Hematopoietic multipotent progenitor cell treated with erythropoietin and hydrocortisone succinate and interleukin-3 and kit ligand, for 17 days (in vitro differentiated cells): ENCODE measurements at regions not wholly inside any gene's neighbourhood (a gene's known extent, or its start where the extent isn't known, plus 50 kb on each side); places are given as distances from the start of the nearest gene placed in this dataset.
"Not testable (repeated sequence)": the region's sequence is repeated elsewhere in the genome, so short reads cannot be mapped to it uniquely, and the experiment has no call there.

Source experiments
- DNase-seq: peaks from one replicate; pipeline ENCODE4 v3.0.0-alpha.2; 2015; ENCODE audit warnings: low spot score

- DNase-seq, result not testable (repeated sequence)
Observed at GRCh38 chr14:105752420-105752819, 226.0 kb downstream of the TMEM121 start.

DNA sequence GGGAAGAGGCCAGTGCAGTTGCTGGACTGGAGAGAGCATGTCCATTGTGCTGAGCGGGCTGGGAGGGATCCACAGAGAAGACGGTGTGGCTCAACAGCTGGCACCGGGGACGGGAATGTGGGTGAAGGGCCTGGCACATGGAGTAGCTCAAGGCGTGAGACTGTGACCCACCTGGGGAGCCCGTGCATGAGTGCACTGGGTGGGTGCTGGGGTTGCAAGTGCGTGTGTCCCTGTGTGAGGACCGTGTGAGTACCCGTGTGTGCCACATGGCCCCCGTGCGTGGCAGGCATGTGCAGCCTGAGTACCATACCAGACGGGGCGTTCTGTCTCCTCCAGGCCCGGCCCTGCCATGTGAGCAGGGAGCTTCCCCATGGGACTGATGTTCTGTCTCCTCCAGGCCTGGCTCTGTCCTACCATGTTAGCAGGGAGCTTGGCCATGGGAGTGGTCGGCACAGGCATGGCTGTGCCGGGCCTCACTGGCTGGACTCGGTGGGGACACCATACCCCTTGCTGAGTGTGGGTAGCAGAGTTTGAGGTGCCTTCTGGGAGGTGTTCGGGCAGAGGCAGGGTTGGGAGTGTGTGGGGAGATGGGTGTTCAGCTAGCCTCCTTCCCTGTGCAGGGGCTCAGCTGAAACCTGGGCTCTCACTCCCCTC lies 234.4 kb downstream of the TMEM121 start:
- DNase-seq, result no peak

DNA sequence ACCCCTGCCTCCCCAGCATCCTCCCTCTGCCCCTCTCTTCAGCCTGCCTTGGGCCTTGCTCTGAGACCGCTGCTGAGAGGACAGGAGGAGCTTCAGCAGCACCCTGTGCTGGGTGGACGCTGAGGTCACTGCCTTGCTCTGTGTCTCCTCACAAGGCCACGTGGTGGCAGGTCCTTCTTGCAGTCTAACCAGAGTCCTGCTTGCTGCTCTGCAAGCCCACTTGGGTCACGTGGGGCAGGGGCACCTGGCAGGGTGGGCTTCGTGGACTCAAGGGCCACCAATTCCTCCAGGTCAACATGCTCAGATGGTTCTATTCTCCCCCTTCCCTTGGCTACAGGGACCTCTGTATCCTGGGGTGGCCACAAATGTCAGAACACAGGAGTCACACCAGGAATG lies 235.0 kb downstream of the TMEM121 start:
- not testable (repeated sequence) for DNase-seq

GRCh38 chr14:105761842-105762241 lies 235.5 kb downstream of the TMEM121 start:
- DNase-seq, result no peak

- not testable (repeated sequence) for DNase-seq
Observed at GRCh38 chr14:105762262-105762661, 235.9 kb downstream of the TMEM121 start.

DNA sequence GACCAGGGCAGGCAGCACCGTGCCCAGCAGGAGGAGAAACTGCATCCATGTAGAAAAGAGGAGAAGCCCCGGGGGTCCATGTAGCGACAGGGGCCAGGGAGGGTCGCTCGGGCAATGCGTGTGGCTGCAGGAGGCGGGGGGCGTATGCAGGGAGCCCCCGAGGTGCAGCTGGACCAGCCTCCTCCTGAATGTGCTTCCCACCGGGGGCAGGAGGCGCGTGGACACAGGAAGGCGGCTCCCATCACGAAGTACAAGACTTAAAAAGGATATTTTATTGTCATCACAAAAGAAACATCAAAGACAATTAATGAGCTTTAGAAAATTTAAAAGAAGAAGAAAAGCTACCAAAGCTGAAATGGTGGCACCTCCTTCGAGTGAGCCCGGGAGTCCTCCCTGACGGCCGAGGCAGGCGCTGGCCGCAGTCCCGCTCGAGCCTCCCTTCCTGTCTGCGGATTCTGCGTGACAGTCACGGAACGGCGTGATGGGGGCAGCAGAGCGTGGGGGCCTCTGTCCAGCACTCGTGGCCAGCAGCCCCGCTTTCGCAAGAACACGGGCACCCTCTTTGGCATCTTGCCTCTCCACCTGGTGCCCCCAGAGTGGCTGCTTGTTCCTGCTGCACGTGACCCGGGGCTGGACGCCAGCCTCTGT lies 238.0 kb downstream of the TMEM121 start:
- DNase-seq, result not testable (repeated sequence)

DNA sequence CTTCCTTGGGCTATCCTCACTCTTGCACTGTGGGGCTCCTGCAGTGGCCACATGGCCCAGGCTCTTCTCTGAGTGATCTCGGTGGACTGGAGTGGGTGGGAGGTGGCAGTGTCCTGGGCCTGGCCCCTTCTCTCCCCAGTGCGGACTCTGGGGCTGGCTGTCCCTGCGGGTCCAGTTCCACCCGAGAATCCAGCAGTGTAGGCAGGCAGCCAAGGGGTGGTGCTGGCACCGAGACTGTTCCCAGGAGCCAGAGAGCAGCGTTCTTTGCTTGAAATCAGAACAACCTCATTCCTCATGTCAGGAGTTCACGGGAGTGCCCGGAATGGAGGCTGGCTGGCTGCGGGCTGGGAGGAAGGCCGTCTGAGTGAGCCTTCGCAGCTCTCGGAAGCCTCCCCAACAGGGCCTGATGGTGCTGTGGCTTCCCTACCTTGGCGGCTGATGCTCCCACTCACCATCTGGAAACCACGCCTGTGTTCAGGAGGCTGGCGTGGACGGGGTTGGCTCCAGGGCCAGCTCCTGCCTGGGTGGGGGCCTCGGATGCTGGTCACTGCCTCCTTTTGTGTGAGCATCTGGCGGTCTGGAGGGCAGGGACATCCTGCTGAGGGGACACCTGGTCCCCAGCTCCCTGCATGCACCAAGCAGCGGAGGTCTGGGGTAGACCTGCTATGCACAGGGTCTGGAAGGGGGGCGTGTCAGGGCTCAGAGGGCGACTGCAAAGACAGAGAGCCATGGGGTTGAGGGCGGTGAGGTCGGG lies 238.9 kb downstream of the TMEM121 start:
- not testable (repeated sequence) for DNase-seq

DNA sequence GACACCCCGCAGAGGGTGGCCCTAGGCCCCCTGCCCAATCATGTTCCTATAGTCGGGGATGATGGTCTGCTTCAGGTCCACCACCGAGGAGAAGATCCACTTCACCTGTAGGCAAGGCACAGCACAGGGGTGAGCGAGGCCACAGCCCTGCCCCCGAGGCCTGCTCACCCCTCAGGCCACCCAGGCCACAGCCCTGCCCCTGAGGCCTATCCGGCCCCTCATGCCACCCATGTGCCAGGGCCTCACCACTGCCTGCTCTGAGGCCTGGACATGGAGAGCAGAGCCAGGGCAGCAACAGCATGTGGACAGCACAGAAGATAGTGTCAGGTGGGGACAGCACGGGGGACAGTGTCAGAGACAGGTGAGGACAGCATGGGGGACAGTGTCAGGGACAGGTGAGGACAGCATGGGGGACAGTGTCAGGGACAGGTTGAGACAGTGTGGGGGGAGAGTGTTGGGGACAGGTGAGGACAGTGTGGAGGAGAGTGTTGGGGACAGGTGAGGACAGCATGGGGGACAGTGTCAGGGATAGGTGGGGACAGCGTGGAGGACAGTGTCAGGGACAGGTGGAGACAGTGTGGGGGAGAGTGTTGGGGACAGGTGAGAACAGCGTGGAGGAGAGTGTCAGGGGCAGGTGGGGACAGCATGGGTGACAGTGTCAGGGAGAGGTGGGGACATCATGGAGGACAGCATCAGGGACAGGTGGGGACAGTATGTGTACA lies 239.7 kb downstream of the TMEM121 start:
- DNase-seq, result no peak

DNA sequence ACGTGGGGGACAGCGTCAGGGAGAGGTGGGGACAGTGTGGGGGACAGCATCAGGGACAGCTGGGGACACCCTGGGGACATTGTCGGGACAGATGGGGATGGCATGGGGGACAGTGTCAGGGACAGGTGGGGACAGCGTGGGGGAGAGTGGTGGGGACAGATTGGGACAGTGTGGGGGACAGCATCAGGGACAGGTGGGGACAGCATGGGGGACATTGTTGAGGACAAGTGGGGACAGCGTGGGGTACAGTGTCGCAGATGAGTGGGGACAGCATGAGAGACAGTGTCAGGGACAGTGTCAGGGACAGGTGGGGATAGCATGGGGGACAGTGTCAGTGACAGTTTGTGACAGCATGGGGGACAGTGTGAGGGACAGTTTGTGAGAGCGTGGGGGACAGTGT lies 240.9 kb downstream of the TMEM121 start:
- DNase-seq, result no peak

- DNase-seq, result not testable (repeated sequence)
Observed at GRCh38 chr14:105768039-105768438, 241.7 kb downstream of the TMEM121 start.

DNA sequence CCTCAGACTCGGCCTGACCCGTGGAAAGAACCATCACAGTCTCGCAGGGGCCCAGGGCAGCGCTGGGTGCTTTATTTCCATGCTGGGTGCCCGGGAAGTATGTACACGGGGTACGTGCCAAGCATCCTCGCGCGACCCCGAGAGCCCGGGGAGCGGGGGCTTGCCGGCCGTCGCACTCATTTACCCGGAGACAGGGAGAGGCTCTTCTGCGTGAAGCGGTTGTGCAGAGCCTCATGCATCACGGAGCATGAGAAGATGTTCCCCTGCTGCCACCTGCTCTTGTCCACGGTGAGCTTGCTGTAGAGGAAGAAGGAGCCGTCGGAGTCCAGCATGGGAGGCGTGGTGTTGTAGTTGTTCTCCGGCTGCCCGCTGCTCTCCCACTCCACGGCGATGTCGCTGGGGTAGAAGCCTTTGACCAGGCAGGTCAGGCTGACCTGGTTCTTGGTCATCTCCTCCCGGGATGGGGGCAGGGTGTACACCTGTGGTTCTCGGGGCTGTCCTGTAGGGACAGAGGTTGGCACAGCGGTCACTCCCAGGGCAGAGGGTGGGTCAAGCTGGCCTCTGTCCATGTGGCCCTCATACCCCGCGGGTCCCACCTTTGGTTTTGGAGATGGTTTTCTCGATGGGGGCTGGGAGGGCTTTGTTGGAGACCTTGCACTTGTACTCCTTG lies 242.8 kb downstream of the TMEM121 start:
- DNase-seq, result not testable (repeated sequence)

DNA sequence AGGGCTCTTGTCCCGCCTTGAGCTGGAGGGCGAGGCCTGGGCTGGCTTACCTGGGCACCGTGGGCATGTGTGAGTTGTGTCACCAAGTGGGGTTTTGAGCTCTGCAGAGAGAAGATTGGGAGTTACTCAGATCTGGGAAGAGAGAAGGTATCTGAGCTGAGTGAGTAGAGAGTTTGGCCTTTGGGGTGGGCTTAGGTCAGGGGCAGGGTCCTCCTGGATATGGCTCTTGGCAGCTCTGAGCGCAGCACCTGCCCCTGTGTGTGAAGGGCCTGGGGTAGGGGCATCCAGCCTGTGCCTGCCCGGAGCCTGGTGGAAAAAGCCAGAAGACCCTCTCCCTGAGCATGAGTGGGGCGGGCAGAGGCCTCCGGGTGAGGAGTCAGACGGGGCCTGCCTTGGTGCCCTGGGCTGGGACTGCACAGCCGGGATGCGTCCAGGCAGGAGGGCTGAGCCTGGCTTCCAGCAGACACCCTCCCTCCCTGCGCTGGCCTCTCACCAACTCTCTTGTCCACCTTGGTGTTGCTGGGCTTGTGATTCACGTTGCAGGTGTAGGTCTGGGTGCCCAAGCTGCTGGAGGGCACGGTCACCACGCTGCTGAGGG lies 244.3 kb downstream of the TMEM121 start:
- DNase-seq, result not testable (repeated sequence)

DNA sequence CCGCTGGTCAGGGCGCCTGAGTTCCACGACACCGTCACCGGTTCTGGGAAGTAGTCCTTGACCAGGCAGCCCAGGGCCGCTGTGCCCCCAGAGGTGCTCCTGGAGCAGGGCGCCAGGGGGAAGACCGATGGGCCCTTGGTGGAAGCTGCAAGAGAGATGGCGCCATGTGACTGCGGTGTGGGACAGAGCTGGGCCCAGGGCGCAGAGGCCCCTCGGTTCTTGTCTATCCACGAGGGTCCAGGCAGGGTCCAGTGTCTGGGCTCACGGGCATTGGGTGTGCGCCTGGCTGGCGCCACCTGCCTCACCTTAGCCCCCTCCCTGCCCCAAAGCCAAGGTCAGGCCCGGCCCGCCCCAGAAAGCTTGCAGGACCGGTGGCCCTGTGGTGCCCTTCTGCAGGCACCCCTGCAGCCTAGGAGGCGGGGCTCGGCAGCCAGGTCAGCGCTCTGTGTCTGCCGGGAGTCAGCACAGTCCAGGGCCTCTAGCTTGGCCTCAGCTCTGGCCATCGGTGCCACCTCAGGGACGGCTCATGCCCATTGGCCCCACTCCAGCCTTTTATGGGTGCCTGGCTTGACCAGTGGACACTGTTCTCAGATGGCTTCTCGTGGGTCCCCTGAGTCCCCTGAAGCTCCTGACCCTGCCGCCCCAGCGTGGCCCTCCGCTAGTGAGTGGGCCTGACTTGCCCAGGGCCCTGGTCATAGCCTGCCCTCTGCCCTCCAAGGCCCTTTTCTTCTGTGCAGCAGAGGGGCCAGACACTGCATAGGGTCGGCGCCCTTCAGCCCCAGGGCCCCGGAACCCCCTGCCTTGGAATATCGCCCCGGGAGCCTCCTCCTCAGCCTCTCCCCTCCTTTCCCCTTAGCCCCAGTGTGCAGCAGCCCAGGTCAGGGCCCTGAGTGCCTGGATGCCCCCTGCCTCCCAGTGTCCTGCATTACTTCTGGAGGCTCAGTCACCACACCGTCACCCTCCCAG lies 245.2 kb downstream of the TMEM121 start:
- not testable (repeated sequence) for DNase-seq

DNA sequence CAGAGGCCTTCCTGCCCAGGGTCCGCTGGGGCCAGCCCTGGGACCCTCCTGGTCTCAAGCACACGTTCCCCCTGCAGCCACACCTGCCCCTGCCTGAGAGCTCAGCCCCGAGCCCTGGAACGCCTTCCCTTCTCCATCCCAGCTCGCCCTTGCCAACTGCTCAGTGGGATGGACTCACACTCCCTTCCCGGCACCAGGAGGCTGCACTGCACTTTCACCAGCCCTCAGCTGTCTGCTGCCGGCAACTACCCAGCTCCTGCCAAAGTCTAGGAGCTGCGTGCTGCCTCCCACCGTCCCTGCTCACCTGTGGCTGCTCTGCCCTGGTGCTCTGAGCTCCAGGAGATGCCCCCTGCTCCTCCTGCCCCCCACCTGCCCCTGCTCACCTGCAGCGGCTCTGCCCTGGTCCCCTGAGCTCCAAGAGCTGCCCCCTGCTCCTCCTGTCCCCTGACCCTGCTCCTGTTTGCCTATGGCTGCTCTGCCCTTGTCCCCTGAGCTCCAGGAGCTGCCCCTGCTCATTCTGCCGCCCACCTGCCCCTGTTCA lies 246.4 kb downstream of the TMEM121 start:
- DNase-seq, result not testable (repeated sequence)

- no peak for DNase-seq
Observed at GRCh38 chr14:105773584-105773983, 247.2 kb downstream of the TMEM121 start.

DNA sequence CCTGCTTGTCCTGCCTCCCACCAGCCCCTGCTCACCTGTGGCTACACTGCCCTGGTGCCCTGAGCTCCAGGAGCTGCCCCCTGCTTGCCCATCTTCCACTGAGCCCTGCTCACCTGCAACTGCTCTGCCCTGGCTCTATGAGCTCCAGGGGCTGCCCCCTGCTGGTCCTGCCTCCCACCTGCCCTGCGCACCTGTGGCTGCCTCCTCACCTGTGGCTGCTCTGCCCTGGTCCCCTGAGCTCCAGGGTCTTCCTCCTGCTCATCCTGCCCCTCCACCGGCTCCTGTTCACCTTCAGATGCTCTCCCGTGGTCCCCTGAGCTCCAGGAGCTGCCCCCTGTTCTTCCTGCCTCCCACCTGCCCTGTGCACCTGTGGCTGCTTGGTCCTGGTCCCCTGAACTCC lies 247.6 kb downstream of the TMEM121 start:
- no peak for DNase-seq

- not testable (repeated sequence) for DNase-seq
Observed at GRCh38 chr14:105774585-105775348, 248.4 kb downstream of the TMEM121 start.

DNA sequence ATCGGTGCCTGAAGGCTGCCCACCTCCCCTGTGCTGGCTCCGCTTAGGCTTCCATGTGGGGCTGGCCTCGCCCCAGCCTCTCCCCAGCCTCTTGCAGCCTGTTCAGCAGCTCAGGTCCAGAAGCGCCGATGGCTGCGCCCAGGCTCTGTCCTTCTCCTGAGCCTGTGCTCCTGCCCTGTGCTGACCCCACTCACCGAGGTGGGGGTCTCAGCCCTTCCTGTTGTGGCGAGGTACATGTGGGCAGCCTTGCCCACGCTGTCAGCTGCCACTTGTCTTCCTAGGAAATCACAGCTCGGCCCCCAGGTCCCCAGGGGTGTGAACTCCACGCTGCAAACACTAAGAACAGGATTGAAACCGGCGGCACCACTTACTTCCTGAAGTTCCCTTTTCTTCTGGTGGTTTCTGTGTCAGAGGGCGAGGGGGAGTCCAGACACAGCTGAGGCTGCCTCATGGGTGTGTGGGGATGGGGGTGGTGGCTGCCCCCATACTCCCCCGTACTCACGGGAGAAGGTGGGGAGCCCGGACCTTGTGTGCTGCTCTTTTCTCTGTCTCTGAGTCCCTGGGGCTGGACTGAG lies 249.1 kb downstream of the TMEM121 start:
- not testable (repeated sequence) for DNase-seq

GRCh38 chr14:105776112-105776511 lies 249.7 kb downstream of the TMEM121 start:
- DNase-seq, result not testable (repeated sequence)
